Endothelial cell of umbilical vein (primary cell): ENCODE measurements at regions not wholly inside any gene's neighbourhood (a gene's known extent, or its start where the extent isn't known, plus 50 kb on each side); places are given as distances from the start of the nearest gene placed in this dataset.

Experiments used
- MAX ChIP-seq: IDR thresholded peaks from 2 replicates; pipeline ENCODE4 v1.6.1; 2011; ENCODE audit not compliant: insufficient read depth, insufficient read length
- MYC ChIP-seq: IDR thresholded peaks from one replicate; pipeline ENCODE4 v1.6.1; 2011; ENCODE audit warnings: mild to moderate bottlenecking, low read depth, low read length
- POLR2AphosphoS5 ChIP-seq: IDR thresholded peaks from 2 replicates; pipeline ENCODE4 v1.6.1; 2012; ENCODE audit warnings: low read depth, mild to moderate bottlenecking, control low read depth, low read length, moderate library complexity; ENCODE audit not compliant: insufficient read depth
- TF ChIP-seq, protein P1 (sequence below), 2 donors: IDR thresholded peaks; 1 replicate in 1 of 2; 2 replicates in 1 of 2; pipeline ENCODE4 v1.5.1; 2011; ENCODE audit warnings: low read length in 2 of 2, mild to moderate bottlenecking in 2 of 2, moderate library complexity in 2 of 2, control low read depth in 1 of 2, inconsistent platforms in 1 of 2, low read depth in 1 of 2; ENCODE audit not compliant: insufficient read depth in 1 of 2; ENCODE audit errors: extremely low read depth in 1 of 2

GRCh38 chr13:105703843-105704242 lies 831.6 kb downstream of the EFNB2 start:
- TF ChIP-seq, protein P1, sequence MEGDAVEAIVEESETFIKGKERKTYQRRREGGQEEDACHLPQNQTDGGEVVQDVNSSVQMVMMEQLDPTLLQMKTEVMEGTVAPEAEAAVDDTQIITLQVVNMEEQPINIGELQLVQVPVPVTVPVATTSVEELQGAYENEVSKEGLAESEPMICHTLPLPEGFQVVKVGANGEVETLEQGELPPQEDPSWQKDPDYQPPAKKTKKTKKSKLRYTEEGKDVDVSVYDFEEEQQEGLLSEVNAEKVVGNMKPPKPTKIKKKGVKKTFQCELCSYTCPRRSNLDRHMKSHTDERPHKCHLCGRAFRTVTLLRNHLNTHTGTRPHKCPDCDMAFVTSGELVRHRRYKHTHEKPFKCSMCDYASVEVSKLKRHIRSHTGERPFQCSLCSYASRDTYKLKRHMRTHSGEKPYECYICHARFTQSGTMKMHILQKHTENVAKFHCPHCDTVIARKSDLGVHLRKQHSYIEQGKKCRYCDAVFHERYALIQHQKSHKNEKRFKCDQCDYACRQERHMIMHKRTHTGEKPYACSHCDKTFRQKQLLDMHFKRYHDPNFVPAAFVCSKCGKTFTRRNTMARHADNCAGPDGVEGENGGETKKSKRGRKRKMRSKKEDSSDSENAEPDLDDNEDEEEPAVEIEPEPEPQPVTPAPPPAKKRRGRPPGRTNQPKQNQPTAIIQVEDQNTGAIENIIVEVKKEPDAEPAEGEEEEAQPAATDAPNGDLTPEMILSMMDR (IDR thresholded peaks at IDR 0.05; ENCODE audit: extremely low read depth in 1 of 2, insufficient read depth in 1 of 2, low read depth in 1 of 2, low read length in 2 of 2) = no peak
- TF ChIP-seq MYC = no peak
- TF ChIP-seq POLR2AphosphoS5 = no peak
- no peak for TF ChIP-seq MAX
